OCI-LY1 (cell line): ENCODE measurements at regions not wholly inside any gene's neighbourhood (a gene's known extent, or its start where the extent isn't known, plus 50 kb on each side); places are given as distances from the start of the nearest gene placed in this dataset.

Experiments
- CTCF ChIP-seq: fragments of 200-600 bp; sonication (generic), shearing (Covaris generic); IDR thresholded peaks from 2 replicates; pipeline ENCODE4 v1.5.1; 2017; ENCODE audit warnings: mild to moderate bottlenecking, antibody characterized with exemption, low read length, moderate library complexity, mixed read lengths
- EZH2 ChIP-seq: fragments of 200-600 bp; sonication (generic), shearing (Covaris generic); IDR thresholded peaks from 2 replicates; pipeline ENCODE4 v1.8.0; 2017; ENCODE audit warnings: borderline replicate concordance, mixed run types, mild to moderate bottlenecking, antibody characterized with exemption, low read length, moderate library complexity, mixed read lengths

GRCh38 chr10:45183174-45183573 lies 132.2 kb downstream of the OR13A1 start:
- TF ChIP-seq CTCF (no peak), EZH2 (no peak)
